GM19438 (cell line): ENCODE measurements at regions not wholly inside any gene's neighbourhood (a gene's known extent, or its start where the extent isn't known, plus 50 kb on each side); places are given as distances from the start of the nearest gene placed in this dataset.

ENCODE experiments used
- ATAC-seq: cut with Tn5 transposase; IDR thresholded peaks from one replicate; pipeline ENCODE4 v1.9.1; 2021; ENCODE audit warnings: low read depth; ENCODE audit not compliant: unreplicated experiment

GRCh38 chr4:36492590-36492989 lies 211.2 kb downstream of the DTHD1 start:
- no peak for ATAC-seq

GRCh38 chr4:36493251-36493650 lies 211.8 kb downstream of the DTHD1 start:
- ATAC-seq, result no peak

- no peak for ATAC-seq
Observed at GRCh38 chr4:36494016-36494415, 212.6 kb downstream of the DTHD1 start.

GRCh38 chr4:36494747-36495146 lies 213.3 kb downstream of the DTHD1 start:
- no peak for ATAC-seq

- no peak for ATAC-seq
Observed at GRCh38 chr4:36502350-36502749, 220.9 kb downstream of the DTHD1 start.

- ATAC-seq, result no peak
Observed at GRCh38 chr4:36508394-36508793, 227.0 kb downstream of the DTHD1 start.

GRCh38 chr4:36509845-36510244 lies 228.4 kb downstream of the DTHD1 start:
- no peak for ATAC-seq

- no peak for ATAC-seq
Observed at GRCh38 chr4:36511785-36512184, 230.4 kb downstream of the DTHD1 start.

GRCh38 chr4:36516522-36517095 lies 235.2 kb downstream of the DTHD1 start:
- ATAC-seq, result no peak

GRCh38 chr4:36523182-36523581 lies 241.8 kb downstream of the DTHD1 start:
- ATAC-seq, result no peak

- no peak for ATAC-seq
Observed at GRCh38 chr4:36532670-36533379, 251.4 kb downstream of the DTHD1 start.

- no peak for ATAC-seq
Observed at GRCh38 chr4:36533944-36534343, 252.5 kb downstream of the DTHD1 start.

- no peak for ATAC-seq
Observed at GRCh38 chr4:36547383-36547782, 266.0 kb downstream of the DTHD1 start.

GRCh38 chr4:36549252-36549651 lies 267.8 kb downstream of the DTHD1 start:
- no peak for ATAC-seq

- ATAC-seq, result no peak
Observed at GRCh38 chr4:36549992-36550391, 268.6 kb downstream of the DTHD1 start.

- ATAC-seq, result peak; percentile 96
Observed at GRCh38 chr4:36551697-36552214, 270.3 kb downstream of the DTHD1 start.

- ATAC-seq, result no peak
Observed at GRCh38 chr4:36553029-36553428, 271.6 kb downstream of the DTHD1 start.

- ATAC-seq, result no peak
Observed at GRCh38 chr4:36553453-36553852, 272.0 kb downstream of the DTHD1 start.

GRCh38 chr4:36556984-36557383 lies 275.6 kb downstream of the DTHD1 start:
- ATAC-seq, result no peak

GRCh38 chr4:36568575-36568974 lies 287.2 kb downstream of the DTHD1 start:
- ATAC-seq, result no peak

- ATAC-seq, result no peak
Observed at GRCh38 chr4:36573441-36573840, 292.0 kb downstream of the DTHD1 start.

- no peak for ATAC-seq
Observed at GRCh38 chr4:36574816-36575215, 293.4 kb downstream of the DTHD1 start.
